NCI-H2196 treated with DMSO at 0.1 percent for 48 hours (cell line): ENCODE measurements at regions not wholly inside any gene's neighbourhood (a gene's known extent, or its start where the extent isn't known, plus 50 kb on each side); places are given as distances from the start of the nearest gene placed in this dataset.

Experiments used
- DNase-seq: peaks from one replicate; lab custom pipeline; 2025; ENCODE audit not compliant: unreplicated experiment; lab: John Stamatoyannopoulos, UW

DNA sequence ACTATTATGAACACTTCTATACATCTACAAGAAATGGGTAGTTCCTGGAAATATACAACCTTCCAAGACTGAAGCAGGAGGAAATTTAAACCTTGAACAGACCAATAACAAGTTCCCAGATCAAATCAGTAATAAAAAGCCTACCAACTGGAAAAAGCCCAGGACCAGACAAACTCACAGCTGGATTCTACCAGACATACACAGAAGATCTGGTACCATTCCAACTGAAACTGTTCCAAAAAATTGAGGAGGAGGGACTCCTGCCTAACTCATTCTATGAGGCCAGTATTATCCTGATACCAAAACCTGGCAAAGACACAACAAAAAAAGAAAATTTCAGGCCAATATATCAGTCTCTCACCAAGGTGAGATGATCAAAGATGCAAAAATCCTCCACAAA is 189.4 kb downstream of the RPS29 start:
- no peak for DNase-seq

DNA sequence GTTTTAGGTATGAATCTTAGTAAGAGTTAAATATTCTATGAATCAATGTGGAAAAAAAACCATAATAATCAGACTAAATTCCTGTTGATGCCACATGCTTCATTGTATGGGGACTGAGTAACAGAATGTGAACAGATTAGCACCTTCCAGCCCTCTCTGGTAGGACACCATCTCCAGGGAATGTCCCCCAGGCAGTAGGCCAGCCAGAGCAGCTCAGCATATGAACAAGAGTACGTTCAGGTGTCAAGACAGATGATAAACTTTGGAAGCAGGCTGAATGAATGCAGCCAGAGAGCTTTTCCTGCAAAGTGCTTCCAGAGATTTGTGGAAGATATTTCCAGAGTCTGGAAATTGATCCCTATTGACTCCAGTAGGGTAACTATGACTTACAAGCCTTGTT is 204.4 kb downstream of the RPS29 start:
- no peak for DNase-seq

DNA sequence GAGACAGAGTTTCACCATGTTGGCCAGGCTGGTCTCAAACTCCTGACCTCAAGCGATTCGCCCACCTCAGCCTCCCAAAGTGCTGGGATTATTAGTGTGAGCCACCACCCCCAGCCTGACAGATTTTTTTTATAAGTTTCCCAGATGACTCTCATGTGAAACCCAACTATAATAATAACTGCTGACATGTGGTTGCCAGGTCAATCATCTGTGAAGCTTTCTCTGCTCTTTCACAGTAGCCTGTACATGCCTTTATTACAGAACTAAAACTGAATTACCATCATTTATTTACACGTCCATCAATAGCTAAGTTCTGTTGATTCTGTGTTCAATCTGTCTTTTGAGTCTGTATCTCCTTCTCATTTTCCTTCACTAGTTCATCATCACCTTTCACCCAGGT is 218.5 kb downstream of the RPS29 start:
- DNase-seq: no peak

DNA sequence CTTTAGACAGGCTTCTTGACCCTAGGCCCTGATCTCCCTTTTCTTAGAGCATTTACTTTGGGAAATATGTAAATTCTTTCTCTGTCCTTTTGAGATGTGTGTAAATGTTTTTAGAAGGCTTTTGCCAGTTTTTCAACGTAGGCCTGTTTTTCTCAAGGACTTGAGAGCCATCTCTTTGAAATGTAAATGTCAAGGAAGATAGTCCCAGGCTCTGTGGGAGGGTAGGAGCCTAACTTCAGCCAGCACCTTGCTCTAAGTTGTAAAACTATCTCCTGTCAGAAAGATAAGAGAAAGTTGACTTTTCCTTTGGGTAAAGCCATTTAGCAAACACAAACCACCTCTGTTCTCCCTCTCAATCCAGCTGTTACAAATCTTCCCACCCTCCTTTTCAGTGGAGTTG is 219.8 kb downstream of the RPS29 start:
- DNase-seq: no peak

DNA sequence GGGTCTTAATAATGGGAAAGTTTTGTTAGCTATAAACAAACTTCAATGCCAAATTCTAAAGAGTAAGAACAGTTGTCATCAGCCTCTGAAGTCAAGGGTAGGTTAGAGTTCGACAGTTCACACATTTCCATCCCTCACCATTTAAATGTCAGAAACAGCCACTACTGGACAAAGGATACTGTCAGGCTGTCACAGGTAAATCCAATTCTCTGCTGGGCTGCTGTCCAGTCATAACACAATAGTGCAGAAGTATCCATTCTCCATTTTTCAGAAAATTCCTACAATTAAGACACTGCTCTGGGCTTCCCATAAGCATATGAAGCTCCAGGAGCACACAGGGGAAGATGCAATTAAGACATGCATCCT is 221.4 kb downstream of the RPS29 start:
- DNase-seq: no peak

DNA sequence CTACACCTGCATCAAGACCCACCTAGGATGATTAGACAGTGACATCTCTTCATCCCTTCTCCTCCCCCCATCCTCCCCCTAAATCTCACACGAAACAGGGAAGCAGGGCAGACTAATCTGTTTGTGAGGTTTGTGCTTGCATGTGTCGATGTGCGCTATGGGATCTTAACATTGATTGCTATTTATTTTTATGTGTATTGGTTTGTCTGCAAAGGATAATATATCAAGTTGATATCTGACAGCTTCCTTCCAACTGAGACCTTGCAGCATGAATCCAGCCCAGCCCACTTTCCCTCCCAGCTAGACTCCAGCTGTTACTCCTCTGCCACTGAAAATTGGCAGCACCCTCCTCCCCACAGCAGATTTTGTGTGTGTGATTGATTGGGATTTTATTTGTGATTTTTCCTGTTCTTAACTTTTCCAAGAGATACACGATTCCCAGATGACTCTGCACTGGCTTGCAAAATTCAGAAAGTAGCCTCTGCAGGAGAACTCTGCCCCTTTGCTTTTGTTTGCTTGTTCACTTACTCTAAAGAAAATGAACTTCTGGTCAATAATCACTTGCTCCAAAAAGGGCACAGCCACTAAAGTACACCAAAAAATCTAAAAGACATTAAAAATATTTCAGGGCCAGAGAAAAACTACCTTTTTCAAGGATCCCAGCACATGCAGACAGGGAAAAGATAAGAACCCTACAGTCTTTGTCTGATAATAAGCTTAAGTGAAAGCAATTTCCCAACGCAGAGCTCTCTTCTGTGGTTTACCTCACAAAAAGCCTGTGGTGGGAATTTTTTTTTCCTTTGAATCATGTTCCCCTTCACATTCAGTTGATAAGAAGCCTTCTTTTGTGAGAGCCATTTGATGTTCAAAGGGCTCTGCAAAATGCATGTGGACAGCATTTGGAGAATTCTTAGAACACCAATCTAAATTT is 222.1 kb downstream of the RPS29 start:
- DNase-seq: no peak

DNA sequence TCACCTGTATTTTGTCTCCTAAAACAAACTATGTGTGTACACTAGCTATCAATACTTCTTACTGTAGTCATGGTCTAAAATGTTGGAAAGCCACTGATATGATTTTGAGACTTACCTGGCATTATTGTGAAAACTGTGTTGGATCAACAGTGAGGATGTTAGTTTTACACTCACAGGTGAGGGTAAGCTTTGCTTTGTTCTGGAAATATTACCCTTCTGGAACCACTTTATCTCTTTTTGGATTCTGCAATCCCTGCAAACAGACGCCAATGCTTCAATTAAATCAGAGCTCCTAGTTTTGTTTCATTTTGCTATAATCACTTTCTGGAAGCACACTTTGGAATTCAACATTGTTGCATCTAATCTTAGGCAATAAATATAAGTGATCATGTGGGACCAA is 223.3 kb downstream of the RPS29 start:
- no peak for DNase-seq

DNA sequence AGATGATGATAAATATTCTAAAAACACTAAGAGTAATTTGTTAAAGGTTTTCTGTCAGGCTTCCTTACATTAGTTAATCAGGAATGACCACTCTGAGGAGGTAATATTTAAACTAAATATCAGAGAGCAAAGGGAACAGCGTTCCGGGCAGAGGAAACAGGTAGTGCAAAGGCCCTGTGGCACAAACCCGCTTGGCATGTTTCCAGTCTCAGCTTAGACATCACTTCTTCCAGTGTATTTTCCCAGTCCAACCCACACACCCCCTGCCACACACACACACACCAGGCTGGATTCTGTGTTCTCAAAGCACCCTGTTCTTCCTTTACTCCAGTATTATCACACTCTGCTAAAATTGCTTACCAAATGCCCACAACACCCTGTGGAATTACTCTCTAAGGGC is 247.1 kb downstream of the RPS29 start:
- no peak for DNase-seq

DNA sequence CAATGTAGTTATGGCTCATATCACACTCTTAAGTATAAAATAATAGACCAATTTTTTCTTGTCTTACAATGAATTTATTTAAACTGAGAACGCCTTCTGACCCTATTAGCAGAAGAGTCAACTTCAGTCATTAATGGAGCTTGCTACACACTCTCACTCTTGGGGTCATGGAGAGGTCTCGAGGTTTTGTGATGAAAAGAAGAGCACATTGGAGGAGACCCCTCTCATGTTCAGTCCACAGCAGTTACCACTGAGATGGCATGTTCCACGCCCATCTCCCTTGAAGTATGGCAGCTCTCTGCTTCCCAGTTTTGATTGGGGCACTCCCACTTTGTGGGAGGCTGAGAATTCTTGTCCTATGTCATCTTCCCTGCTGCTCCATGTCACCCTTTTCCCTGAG is 266.4 kb downstream of the RPS29 start:
- no peak for DNase-seq

DNA sequence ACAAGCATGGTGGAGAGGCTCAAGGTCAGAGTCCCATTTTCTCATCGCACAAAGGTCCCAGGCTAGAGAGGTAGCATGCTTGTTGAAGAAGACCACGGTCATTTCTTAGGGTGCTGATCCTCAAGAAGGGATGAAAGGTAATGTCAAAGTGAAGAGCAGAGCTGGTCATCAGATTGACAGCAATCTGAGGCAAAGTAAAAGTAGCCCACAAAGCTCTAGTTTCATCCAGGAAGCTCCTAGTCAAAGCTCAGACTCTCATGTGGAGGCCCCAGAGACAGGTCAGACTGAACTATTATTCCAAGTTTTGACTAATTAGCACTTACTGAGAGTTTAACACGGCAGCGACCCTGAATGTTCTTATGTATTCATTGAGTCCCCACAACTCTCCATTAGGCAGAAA is 270.6 kb downstream of the RPS29 start:
- DNase-seq: no peak

DNA sequence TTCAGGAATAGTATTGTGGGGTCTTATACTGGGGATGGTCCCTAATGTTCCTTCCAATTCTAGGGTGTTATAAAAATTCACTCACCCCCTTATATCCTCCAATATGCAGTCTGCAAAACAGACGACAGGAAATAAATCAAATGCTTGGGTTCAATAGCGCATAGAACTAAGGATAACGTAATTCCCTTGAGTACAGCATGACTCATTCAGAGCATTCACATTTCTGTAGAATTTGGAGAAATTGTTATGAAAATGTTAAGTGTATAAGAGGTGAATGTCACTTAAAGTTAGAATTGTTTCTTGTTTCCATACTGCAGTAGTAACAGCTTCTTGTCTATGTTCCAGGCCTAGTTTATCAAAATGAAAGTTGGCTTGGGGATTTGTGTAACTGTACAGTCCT is 271.4 kb downstream of the RPS29 start:
- no peak for DNase-seq

DNA sequence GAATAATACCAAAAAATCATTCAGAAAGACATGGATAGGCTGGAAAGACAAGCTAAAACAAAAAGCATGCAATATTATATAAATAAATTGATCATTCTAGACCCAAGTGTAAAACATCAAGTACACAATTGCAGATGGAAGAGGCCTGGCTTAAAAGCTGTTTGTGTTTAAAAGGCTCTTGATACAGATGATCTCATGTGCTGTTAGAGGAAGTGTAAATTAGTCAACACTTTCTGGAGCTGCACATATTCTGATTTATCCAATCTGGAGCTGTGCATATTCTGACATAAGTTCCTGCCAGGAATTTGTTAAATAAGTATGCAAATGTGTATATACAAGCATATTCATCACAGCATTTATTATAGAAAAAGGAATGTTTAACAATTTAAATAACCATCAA is 273.1 kb downstream of the RPS29 start:
- DNase-seq: no peak

DNA sequence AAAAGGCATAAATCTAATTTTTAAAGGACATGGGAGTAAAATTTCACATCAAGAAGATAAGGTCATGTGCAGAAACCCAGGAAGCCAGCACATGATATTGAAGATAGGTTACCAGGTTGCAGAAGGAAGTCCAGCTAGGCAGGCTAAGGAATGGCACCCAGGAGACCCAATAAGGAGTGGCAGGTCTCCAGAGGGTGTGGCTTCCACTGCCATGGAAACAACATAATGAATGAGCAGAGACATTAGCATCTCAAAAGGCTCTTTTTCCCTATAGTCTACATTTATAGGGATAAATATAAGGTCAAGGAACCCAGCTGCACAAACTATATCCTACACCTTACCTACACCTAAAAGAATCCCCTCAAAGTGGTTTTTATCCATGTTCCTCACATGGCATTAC is 275.9 kb downstream of the RPS29 start:
- no peak for DNase-seq

DNA sequence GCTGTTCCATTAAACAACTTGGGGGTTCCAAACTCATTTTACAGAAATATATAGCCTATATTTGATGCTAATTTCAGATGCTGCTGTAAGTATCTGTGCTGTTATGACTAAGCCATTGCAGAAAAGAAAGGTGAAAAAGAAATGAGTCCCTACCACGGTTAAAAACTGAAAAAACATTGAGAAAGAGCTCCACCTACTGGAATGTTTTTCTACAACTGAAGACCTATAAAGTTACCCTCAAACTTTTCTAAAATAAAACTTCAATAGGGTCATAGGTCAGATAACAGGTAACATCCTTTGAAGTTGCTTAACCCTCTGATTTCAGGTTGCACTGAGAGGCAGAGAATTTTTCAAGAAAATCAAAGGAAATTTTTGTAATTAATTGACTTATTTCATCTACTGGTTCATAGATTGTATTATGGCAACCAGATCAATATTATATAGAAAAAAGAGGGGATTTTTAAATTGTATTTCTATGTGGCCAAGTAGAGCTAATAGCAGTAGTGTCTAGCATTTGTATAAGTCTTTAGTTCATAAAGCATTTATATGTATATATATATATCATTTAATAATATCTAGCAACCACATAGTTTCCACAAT is 279.9 kb downstream of the RPS29 start:
- no peak for DNase-seq

DNA sequence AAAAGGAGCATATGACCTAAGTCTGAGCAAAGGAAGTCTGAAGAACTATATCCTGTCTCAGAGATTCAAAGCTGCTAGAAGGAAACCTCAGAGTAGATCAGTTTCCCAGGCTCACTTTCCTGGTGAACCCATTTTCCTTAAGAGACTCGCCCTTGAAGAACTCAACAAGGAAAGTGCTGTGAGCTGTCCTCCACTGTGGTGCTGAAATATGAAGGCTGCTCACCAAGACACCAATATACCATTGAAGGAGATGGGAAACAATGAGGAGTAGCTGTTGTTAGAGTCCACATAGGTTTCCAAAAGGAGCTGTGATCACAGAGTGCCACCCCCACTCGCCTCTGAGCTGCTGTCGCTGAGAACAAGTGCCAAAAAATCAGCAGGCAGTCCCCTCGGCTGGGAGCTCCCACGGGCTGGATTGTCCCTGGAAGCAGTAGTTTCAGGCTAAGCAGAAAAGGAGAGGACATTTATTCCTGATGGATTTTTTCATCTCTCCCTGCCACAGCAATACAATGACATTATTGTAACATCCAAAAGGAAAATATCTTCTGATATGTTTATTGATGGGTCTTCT is 282.1 kb downstream of the RPS29 start:
- DNase-seq: no peak

DNA sequence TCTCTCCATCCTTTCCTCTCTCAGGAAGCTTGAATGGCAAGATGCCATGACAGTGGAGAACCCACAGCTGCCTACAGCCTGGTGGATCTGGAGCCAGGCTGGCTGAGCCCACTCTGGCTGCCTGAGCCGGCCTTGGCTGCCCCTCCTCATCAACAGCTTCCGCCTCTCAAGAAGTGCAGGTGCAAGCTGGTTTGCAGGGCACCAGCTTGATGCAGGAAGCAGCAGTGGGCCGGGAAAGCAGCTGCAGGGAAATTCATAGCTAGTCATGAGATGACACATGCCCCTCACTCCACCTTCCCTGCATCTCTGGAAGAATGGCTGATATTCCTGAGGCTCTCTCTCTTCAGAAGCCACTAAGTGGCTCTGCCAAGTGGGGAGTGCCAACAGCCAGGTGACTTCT is 289.1 kb downstream of the RPS29 start:
- no peak for DNase-seq

DNA sequence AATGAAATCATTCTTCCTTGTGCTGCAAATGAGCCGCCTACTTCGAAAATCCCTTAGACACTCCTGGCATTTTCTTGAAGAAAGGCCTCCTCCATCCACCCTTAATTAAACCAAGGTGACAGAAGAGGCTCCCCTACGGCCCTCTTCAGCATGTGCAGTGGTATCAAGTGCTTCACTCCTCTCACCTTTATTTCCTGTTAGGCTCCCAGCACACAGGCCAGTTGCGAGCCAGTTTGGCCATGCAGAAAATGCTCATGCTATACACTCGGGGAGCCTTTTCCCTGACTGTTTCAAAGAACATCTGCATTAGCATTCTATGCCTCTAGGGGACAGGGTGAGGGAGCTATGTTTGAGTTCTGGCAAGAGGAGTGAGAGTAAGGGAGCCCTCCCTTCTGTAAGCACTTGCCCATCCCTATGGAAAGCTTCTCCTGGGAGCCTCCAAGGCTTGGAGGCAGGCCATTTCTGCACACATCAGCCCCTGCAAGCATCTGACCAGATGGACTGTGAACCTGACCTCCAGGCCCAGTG is 291.5 kb downstream of the RPS29 start:
- DNase-seq: no peak

DNA sequence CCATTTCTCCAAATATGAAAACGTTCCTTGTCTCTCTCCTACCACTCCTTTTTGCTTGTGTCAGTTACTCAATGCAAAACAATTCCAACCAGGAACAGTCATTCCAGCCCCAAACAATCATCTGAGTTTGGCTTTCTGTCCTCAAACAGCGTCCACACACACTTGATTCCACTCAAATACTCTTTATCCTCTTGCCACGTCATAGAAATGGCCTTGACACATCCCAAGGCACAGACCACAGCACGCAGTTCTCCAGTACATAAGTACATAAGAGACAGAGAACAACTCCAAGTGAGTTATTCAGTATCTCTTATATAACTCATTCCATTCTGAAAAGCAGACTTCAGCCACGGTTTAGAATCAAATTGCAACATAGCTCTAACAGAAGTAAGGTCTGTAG is 299.2 kb downstream of the RPS29 start:
- no peak for DNase-seq

DNA sequence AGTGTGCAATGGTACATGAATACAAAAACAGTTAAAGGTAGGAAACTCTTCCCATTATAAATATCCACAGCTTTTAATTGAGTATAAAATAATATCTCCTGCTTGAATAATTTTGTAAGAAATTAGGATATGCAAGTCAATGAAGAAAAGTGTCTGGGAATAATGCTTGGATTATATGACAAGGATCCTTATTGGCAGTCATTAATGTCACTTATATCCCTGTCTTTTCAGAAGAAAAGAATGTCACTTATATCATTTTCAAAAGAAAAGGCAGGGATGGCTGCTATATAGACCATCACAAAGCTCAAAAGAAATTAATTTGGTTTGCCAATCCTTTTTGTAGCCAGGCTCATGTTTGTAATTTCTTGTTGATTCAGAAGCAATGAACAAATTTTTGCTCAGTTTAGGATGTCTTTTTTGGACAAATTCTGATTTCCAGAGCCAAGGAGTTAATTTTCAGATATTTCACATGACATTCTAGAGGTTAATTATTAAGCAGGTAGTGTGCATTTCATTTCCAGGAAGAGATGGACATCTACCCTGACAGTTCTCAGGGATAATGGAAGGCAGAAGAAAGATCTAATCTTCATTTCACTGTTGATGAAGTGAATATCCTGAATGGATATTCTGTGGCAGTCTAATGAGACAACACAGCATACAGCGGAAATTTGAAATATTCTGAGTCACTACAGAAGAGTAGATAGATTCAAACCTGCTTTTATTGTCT is 299.8 kb downstream of the RPS29 start:
- DNase-seq: no peak

DNA sequence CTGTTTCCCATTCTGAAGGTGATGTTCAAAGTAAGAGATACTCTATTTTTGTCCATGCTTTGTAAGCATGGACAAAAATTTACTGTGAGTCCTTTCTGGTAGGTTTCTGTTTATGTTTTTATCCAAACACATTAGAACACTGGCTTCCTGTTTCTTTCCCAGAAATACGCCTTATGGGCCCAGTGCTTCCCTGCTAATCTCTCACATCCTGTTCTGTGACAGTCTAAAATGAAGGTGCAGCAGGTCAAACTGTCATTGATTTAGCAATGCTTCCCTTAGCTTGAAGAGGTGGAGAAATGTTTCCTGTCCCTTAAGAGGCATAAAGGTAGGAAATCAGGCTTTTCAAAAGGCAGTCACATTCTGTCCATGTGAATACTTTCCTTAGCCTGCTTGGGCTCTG is 305.6 kb downstream of the RPS29 start:
- DNase-seq: no peak

DNA sequence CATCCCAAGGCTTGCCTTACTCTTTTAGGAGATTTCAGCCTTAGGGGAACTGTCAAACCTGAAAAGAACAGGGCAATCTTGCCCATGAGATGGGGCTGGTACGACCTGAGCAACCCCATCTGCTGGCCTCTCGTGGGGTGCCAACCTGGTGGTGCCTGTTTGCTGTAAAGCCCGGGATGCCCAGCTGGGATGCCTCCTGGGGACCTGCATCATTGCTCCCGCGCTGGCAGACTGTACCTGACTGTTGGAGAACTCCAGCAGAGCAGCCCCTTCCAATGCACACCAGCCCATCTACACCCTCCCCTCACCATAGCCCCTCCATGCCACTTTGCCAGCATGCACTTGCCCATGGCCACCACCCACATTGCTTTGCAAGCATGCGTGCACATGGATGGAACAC is 335.7 kb downstream of the RPS29 start:
- no peak for DNase-seq

DNA sequence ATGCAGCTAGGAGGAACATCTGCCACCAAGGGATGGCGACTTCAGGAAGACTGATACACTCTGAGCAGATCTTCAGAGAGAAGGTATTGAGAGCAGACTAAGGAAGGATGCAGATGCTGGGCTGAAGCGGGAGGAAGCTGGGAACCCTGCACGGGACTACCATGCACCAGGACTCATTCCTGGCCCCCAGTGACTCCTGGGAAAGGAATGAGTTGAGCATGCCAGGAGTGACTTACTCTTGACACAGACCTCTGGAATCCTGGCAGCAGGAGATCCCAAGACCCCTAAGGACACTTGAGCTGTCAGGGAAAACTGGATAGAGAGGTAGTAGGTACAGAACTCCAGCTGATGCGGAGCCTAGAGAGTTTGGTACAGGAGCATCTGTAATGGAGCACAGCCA is 336.1 kb downstream of the RPS29 start:
- DNase-seq: no peak
